CD14-positive monocyte (primary cell): ENCODE measurements at regions not wholly inside any gene's neighbourhood (a gene's known extent, or its start where the extent isn't known, plus 50 kb on each side); places are given as distances from the start of the nearest gene placed in this dataset.

ENCODE experiments used
- DNase-seq, 3 donors: peaks; one replicate each; pipeline ENCODE4 v3.0.0-alpha.2; 2011 to 2022
- H2AFZ ChIP-seq: 2 replicates; pipeline ENCODE4 v1.6.0; 2012; ENCODE audit warnings: mild to moderate bottlenecking, low read depth, low read length, inconsistent platforms; ENCODE audit not compliant: insufficient read depth, poor library complexity, severe bottlenecking
- H3K27ac ChIP-seq, 2 donors: 1 replicate in 1 of 2; 2 replicates in 1 of 2; pipeline ENCODE4 v1.5.1; 2012 to 2013; ENCODE audit warnings: low read length in 2 of 2, control low read depth in 1 of 2, inconsistent platforms in 1 of 2, low read depth in 1 of 2, mild to moderate bottlenecking in 1 of 2
- H3K27me3 ChIP-seq, 2 donors: one replicate each; pipeline versions ENCODE4 v1.6.0 to v1.6.1; 2011 to 2013; ENCODE audit warnings: low read length in 2 of 2; ENCODE audit not compliant: control insufficient read depth in 2 of 2, insufficient read depth in 2 of 2
- H3K36me3 ChIP-seq, 2 donors: replicated peaks in 1 of 2; 1 replicate in 1 of 2; 2 replicates in 1 of 2; pipeline versions ENCODE4 v1.5.1 to v1.6.1; 2012 to 2013; ENCODE audit warnings: low read length in 2 of 2, control low read depth in 1 of 2, inconsistent platforms in 1 of 2, mild to moderate bottlenecking in 1 of 2; ENCODE audit not compliant: insufficient read depth in 2 of 2, control insufficient read depth in 1 of 2
- H3K4me1 ChIP-seq, 2 donors: 1 replicate in 1 of 2; 2 replicates in 1 of 2; pipeline versions ENCODE4 v1.5.1 to v1.6.1; 2012 to 2013; ENCODE audit warnings: low read length in 2 of 2, control low read depth in 1 of 2, inconsistent platforms in 1 of 2, mild to moderate bottlenecking in 1 of 2, moderate library complexity in 1 of 2; ENCODE audit not compliant: insufficient read depth in 2 of 2, control insufficient read depth in 1 of 2
- H3K4me2 ChIP-seq: replicated peaks from 2 replicates; pipeline ENCODE3; 2012; ENCODE audit warnings: low read length, moderate library complexity, mild to moderate bottlenecking; ENCODE audit not compliant: poor library complexity, severe bottlenecking; ENCODE audit errors: extremely low read depth
- H3K4me3 ChIP-seq, 3 experiments: fragments of 200-600 bp in 1 of 3; sonication (generic) in 1 of 3; replicated peaks in 1 of 3; 1 replicate in 2 of 3; 2 replicates in 1 of 3; pipeline ENCODE4 v1.5.1; 2011 to 2013; ENCODE audit warnings: low read length in 3 of 3, mild to moderate bottlenecking in 3 of 3, control low read depth in 2 of 3, low read depth in 2 of 3, inconsistent platforms in 1 of 3, moderate library complexity in 1 of 3
- H3K79me2 ChIP-seq: 2 replicates; pipeline ENCODE4 v1.6.0; 2012; ENCODE audit warnings: mild to moderate bottlenecking, control low read depth, inconsistent platforms, low read length, moderate library complexity; ENCODE audit not compliant: insufficient read depth
- H3K9ac ChIP-seq: 2 replicates; pipeline ENCODE4 v1.6.0; 2017; ENCODE audit warnings: low read length, mild to moderate bottlenecking; ENCODE audit not compliant: insufficient read depth, poor library complexity, severe bottlenecking
- H3K9me3 ChIP-seq, 2 donors: replicated peaks in 1 of 2; 1 replicate in 1 of 2; 2 replicates in 1 of 2; pipeline versions ENCODE4 v1.5.1 to v1.6.1; 2012 to 2013; ENCODE audit warnings: low read length in 2 of 2, control low read depth in 1 of 2; ENCODE audit not compliant: control insufficient read depth in 1 of 2, insufficient read depth in 1 of 2
- H4K20me1 ChIP-seq: 2 replicates; pipeline ENCODE4 v1.6.0; 2012; ENCODE audit warnings: mild to moderate bottlenecking, low read length, control low read depth, moderate library complexity; ENCODE audit not compliant: insufficient read depth
- H3K27ac Mint-ChIP-seq, 7 donors: one replicate each; pipeline ENCODE4 v1.8.0; 2020; ENCODE audit warnings: mild to moderate bottlenecking in 7 of 7, mixed read lengths in 7 of 7, moderate library complexity in 6 of 7, inconsistent platforms in 2 of 7
- H3K27me3 Mint-ChIP-seq, 3 donors: one replicate each; pipeline ENCODE4 v1.8.0; 2021 to 2022; ENCODE audit warnings: low read depth in 3 of 3, mild to moderate bottlenecking in 3 of 3, mixed read lengths in 3 of 3, moderate library complexity in 3 of 3, inconsistent platforms in 1 of 3
- H3K36me3 Mint-ChIP-seq, 2 donors: one replicate each; pipeline ENCODE4 v1.8.0; 2020; ENCODE audit warnings: mixed read lengths in 2 of 2, inconsistent platforms in 1 of 2, mild to moderate bottlenecking in 1 of 2
- H3K4me1 Mint-ChIP-seq: one replicate; pipeline ENCODE4 v1.8.0; 2020; ENCODE audit warnings: mild to moderate bottlenecking, mixed read lengths
- H3K4me3 Mint-ChIP-seq, 2 donors: one replicate each; pipeline ENCODE4 v1.8.0; 2020; ENCODE audit warnings: mild to moderate bottlenecking in 2 of 2, mixed read lengths in 2 of 2, moderate library complexity in 1 of 2
- H3K9me3 Mint-ChIP-seq, 7 donors: one replicate each; pipeline ENCODE4 v1.8.0; 2020 to 2022; ENCODE audit warnings: mixed read lengths in 7 of 7, mild to moderate bottlenecking in 6 of 7, moderate library complexity in 6 of 7, inconsistent platforms in 2 of 7
- WGBS: methylation state at CpG from one replicate; pipeline ENCODE4 v1.1.5; 2013; ENCODE audit warnings: missing lambda C conversion rate; ENCODE audit not compliant: insufficient coverage; 5-methylcytosine and 5-hydroxymethylcytosine counted together
- intact Hi-C, 2 donors: fragments of 100-400 bp; cut with micrococcal nuclease; formaldehyde crosslinking; loops; one replicate each; pipeline versions ENCODE4 v1.15.0 to v1.15.1; 2023
- TF ChIP-seq, protein P1 (sequence below): fragments of 200-600 bp; IDR thresholded peaks from one replicate; pipeline ENCODE4 v1.8.0; 2022; ENCODE audit warnings: antibody characterized with exemption, mild to moderate bottlenecking

DNA sequence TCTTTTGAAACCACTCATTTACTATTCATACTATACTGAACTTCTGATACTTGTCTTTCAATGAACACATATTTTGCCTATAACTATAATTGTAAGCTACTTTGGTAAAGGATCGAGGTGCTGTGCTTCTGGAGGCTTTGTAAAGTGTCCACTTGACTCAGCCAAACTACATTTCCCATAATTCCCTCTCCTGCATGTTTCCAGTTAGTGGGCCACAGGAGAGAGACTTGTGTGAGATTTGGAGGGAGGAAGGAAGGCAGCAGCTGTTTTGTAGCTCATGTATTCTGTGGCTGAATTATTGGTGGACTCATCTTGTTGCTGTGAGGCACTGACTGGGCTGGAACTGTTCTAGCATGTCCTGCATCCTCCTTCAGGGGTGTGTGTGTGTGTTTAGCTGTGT is 328.8 kb downstream of the ARL6IP6 start:
- no peaks in the 10 kb centered on the region for H3K36me3 Mint-ChIP-seq
- no CpG with 5 or more reads among the region's 1 CpG for WGBS
- Histone ChIP-seq H3K9ac (no peak overlapping the region), H3K4me2 (no peak overlapping the region), H3K27ac (no peak overlapping the region), H4K20me1 (no peaks in the 10 kb centered on the region), H3K9me3 (no peaks in the 10 kb centered on the region), H3K79me2 (no peaks in the 10 kb centered on the region), H3K4me3 (no peak overlapping the region), H3K27me3 (no peaks in the 10 kb centered on the region), H2AFZ (no peak overlapping the region), H3K36me3 (no peaks in the 10 kb centered on the region), H3K4me1 (no peaks in the 10 kb centered on the region)
- TF ChIP-seq, protein P1, sequence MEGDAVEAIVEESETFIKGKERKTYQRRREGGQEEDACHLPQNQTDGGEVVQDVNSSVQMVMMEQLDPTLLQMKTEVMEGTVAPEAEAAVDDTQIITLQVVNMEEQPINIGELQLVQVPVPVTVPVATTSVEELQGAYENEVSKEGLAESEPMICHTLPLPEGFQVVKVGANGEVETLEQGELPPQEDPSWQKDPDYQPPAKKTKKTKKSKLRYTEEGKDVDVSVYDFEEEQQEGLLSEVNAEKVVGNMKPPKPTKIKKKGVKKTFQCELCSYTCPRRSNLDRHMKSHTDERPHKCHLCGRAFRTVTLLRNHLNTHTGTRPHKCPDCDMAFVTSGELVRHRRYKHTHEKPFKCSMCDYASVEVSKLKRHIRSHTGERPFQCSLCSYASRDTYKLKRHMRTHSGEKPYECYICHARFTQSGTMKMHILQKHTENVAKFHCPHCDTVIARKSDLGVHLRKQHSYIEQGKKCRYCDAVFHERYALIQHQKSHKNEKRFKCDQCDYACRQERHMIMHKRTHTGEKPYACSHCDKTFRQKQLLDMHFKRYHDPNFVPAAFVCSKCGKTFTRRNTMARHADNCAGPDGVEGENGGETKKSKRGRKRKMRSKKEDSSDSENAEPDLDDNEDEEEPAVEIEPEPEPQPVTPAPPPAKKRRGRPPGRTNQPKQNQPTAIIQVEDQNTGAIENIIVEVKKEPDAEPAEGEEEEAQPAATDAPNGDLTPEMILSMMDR, result no peak
- H3K9me3 Mint-ChIP-seq, result peaks cover 0 to 5% (median 0%) of the 10 kb centered on the region in 7 donors
- no peaks in the 10 kb centered on the region for H3K4me1 Mint-ChIP-seq
- no peak for DNase-seq
- H3K27ac Mint-ChIP-seq, result no peak overlapping the region
- no peaks in the 10 kb centered on the region for H3K27me3 Mint-ChIP-seq
- no peak overlapping the region for H3K4me3 Mint-ChIP-seq
- intact Hi-C loops, result no loop called here

DNA sequence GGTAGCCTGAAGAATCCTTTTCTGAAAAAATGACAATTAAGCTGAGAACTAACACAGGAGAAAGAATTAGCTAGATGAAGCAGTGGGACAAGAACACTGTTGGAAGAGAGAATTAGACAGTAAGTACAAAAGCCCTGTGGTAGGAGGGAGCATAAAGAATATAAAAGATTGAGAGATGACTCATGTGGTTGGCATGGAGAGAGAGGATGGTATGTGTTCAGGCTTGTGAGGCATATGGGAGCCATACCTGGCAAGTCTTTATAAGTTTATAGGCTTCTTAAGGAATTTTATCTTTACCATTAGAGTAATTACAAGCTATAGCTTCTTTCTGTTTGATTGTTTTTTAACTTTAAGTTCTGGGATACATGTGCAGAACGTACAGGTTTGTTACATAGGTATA is 325.0 kb downstream of the ARL6IP6 start:
- no peaks in the 10 kb centered on the region for H4K20me1 ChIP-seq
- intact Hi-C loops, result no loop called here
- Mint-ChIP-seq H3K4me3 (no peak overlapping the region), H3K4me1 (no peaks in the 10 kb centered on the region), H3K36me3 (no peaks in the 10 kb centered on the region), H3K27ac (no peak overlapping the region), H3K9me3 (peaks cover 0 to 8% (median 2%) of the 10 kb centered on the region in 7 donors), H3K27me3 (no peaks in the 10 kb centered on the region)
- H3K4me3 ChIP-seq, result no peak overlapping the region
- no peak overlapping the region for H3K27ac ChIP-seq
- no peak for DNase-seq
- TF ChIP-seq, protein P1, result no peak
- peaks cover 3 to 6% of the 10 kb centered on the region in 2 donors for H3K9me3 ChIP-seq
- no peak overlapping the region for H3K9ac ChIP-seq
- H3K4me1 ChIP-seq, result no peaks in the 10 kb centered on the region
- H2AFZ ChIP-seq, result no peak overlapping the region
- H3K4me2 ChIP-seq, result no peak overlapping the region
- WGBS, result no CpG with 5 or more reads among the region's 1 CpG
- no peaks in the 10 kb centered on the region for H3K36me3 ChIP-seq
- H3K27me3 ChIP-seq, result no peaks in the 10 kb centered on the region
- no peaks in the 10 kb centered on the region for H3K79me2 ChIP-seq
